Psoas muscle (tissue), 7 donors: ENCODE measurements at regions not wholly inside any gene's neighbourhood (a gene's known extent, or its start where the extent isn't known, plus 50 kb on each side); places are given as distances from the start of the nearest gene placed in this dataset.

ENCODE experiments used
- ATAC-seq, 4 donors: fragments of 200-7000 bp; cut with Tn5 transposase; one replicate each; pipeline ENCODE4 v1.9.1; 2020; ENCODE audit warnings: moderate library complexity in 3 of 4, mild to moderate bottlenecking in 2 of 4
- DNase-seq, 2 donors: peaks; one replicate each; pipeline ENCODE4 v3.0.0-alpha.2; 2020
- H3K27ac ChIP-seq: fragments of 200-600 bp; one replicate; pipeline ENCODE4 v1.8.0; 2022
- H3K27me3 ChIP-seq, 3 donors: fragments of 200-600 bp in 1 of 3; one replicate each; pipeline versions ENCODE4 v1.6.1 to v1.8.0; 2013 to 2022; ENCODE audit warnings: low read length in 2 of 3, mild to moderate bottlenecking in 2 of 3, moderate library complexity in 1 of 3; ENCODE audit not compliant: insufficient read depth in 3 of 3
- H3K36me3 ChIP-seq, 2 donors: fragments of 200-600 bp in 1 of 2; one replicate each; pipeline versions ENCODE4 v1.6.1 to v1.8.0; 2013 to 2022; ENCODE audit warnings: low read depth in 1 of 2, mild to moderate bottlenecking in 1 of 2, moderate library complexity in 1 of 2; ENCODE audit not compliant: insufficient read depth in 1 of 2
- H3K4me1 ChIP-seq: fragments of 200-600 bp; one replicate; pipeline ENCODE4 v1.8.0; 2022
- H3K4me3 ChIP-seq: fragments of 200-600 bp; one replicate; pipeline ENCODE4 v1.8.0; 2022; ENCODE audit warnings: mild to moderate bottlenecking
- H3K9me3 ChIP-seq: fragments of 200-600 bp; one replicate; pipeline ENCODE4 v1.8.0; 2022
- CTCF ChIP-seq: fragments of 200-600 bp; IDR thresholded peaks from one replicate; pipeline ENCODE4 v1.8.0; 2022; ENCODE audit warnings: antibody characterized with exemption
- WGBS, 3 donors: extraction: QIAGEN DNeasy Blood & Tissue Kit; methylation state at CpG; one replicate each; pipeline versions ENCODE4 v1.1.6 to v1.1.7; 2013; 5-methylcytosine and 5-hydroxymethylcytosine counted together
- intact Hi-C, 2 donors: fragments of 100-400 bp; cut with DNase I; formaldehyde crosslinking; loops; one replicate each; pipeline versions ENCODE4 v1.11.0 to v1.14.2; 2022
- donor health status: healthy with polysubstance abuse.
- donor health status: DM: no; HTN: no; CAD: no; lungs with moderate emphysema.
- donor health status: Bipolar disorder and iron deficiency.
- donor health status: healthy.
- donor health status: DM: yes; HTN: yes; CAD: no.
- donor health status: DM: no; HTN: no; CAD: no.
- donor health status: DM: yes; HTN: yes; CAD: no.

- no peak overlapping the region for H3K4me3 ChIP-seq
- DNase-seq (no peak), ATAC-seq (no peak)
- WGBS, 3 donors = 83 to 89% (median 88%) methylated on average over 1 of the region's 1 CpG
- intact Hi-C loops = no loop called here
- H3K27ac ChIP-seq = no peak overlapping the region
- no peaks in the 10 kb centered on the region for H3K36me3 ChIP-seq
- H3K4me1 ChIP-seq = no peaks in the 10 kb centered on the region
- no peaks in the 10 kb centered on the region for H3K27me3 ChIP-seq
- no peaks in the 10 kb centered on the region for H3K9me3 ChIP-seq
- TF ChIP-seq CTCF = no peak
Measured at GRCh38 chr11:93929407-93929806, 79.0 kb upstream of the VSTM5 start.

GRCh38 chr11:93933230-93933629, 82.8 kb upstream of the VSTM5 start:
- no peaks in the 10 kb centered on the region for H3K36me3 ChIP-seq
- no peak for ATAC-seq
- no peak overlapping the region for H3K27ac ChIP-seq
- H3K9me3 ChIP-seq = no peaks in the 10 kb centered on the region
- H3K27me3 ChIP-seq = no peaks in the 10 kb centered on the region
- no peak for TF ChIP-seq CTCF
- no peak overlapping the region for H3K4me3 ChIP-seq
- 63 to 84% (median 63%) methylated on average over 3 of the region's 3 CpGs for WGBS, 3 donors
- DNase-seq = no peak
- H3K4me1 ChIP-seq = no peaks in the 10 kb centered on the region
- intact Hi-C loops = no loop called here

DNA sequence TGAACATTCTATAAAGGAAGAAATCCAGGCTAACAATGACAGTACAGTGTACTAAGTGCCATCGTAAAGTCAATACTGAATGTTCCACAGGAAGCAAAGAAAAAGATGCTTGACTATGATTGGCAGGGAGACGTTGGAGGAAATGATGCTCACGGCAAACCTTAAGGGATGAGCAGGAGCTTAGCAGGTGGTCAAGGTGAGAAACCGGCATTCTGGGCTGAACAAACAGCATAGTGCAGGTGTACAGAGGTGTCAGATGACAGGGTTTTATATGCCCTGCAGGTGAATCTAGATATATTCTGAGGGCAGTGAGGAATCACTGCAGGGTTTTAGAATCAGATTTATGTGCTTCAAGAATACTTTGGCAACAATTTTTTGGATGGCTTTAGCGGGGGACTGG, 85.3 kb upstream of the HEPHL1 start:
- no peak overlapping the region for H3K27ac ChIP-seq
- no peak for DNase-seq
- H3K4me1 ChIP-seq = no peaks in the 10 kb centered on the region
- ATAC-seq = no peak
- no peaks in the 10 kb centered on the region for H3K27me3 ChIP-seq
- intact Hi-C loops = no loop called here
- no peaks in the 10 kb centered on the region for H3K9me3 ChIP-seq
- TF ChIP-seq CTCF = no peak
- WGBS, 3 donors = 64 to 78% (median 71%) methylated on average over 5 of the region's 5 CpGs
- no peak overlapping the region for H3K4me3 ChIP-seq
- no peaks in the 10 kb centered on the region for H3K36me3 ChIP-seq

DNA sequence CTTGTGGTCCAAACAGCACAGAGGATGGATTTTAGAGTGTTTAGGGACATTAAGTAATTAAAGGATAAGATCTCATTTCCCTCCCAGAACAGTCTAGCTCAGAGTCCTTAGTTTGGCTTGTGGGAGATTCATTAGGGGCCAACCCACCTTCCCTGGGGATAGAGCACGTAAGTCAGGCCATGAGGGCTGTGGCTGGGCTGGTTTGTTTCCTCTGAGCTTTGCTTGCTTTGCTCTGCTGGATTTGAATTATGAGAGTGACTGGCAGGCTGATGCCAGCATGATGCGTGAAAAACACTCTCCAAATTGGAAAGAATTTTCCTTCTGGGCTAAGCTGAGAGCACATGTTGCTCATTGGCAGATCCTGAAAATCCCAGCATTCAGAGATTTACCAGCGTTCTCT, 84.7 kb upstream of the HEPHL1 start:
- Histone ChIP-seq H3K4me1 (no peaks in the 10 kb centered on the region), H3K36me3 (no peaks in the 10 kb centered on the region), H3K27me3 (no peaks in the 10 kb centered on the region), H3K9me3 (no peaks in the 10 kb centered on the region), H3K27ac (no peak overlapping the region), H3K4me3 (no peak overlapping the region)
- ATAC-seq (no peak), DNase-seq (no peak)
- intact Hi-C loops = no loop called here
- TF ChIP-seq CTCF = no peak
- WGBS, 3 donors = 13 to 16% (median 14%) methylated on average over 3 of the region's 3 CpGs

GRCh38 chr11:93939084-93939760, 81.9 kb upstream of the HEPHL1 start:
- Histone ChIP-seq H3K36me3 (no peaks in the 10 kb centered on the region), H3K9me3 (no peaks in the 10 kb centered on the region), H3K4me1 (no peaks in the 10 kb centered on the region), H3K27ac (no peak overlapping the region), H3K4me3 (no peak overlapping the region), H3K27me3 (no peaks in the 10 kb centered on the region)
- intact Hi-C loops = no loop called here
- WGBS, 3 donors = 57 to 71% (median 67%) methylated on average over 5 of the region's 5 CpGs
- ATAC-seq = no peak
- no peak for TF ChIP-seq CTCF
- no peak for DNase-seq
